GM12801 (cell line): ENCODE measurements at regions not wholly inside any gene's neighbourhood (a gene's known extent, or its start where the extent isn't known, plus 50 kb on each side); places are given as distances from the start of the nearest gene placed in this dataset.

ENCODE experiments used
- CTCF ChIP-seq: IDR thresholded peaks from one replicate; pipeline ENCODE4 v1.5.1; 2011; ENCODE audit warnings: control low read depth; ENCODE audit not compliant: insufficient read length; ENCODE audit errors: extremely low read depth

- no peak for TF ChIP-seq CTCF
Observed at GRCh38 chr14:65211341-65211987, 109.1 kb upstream of the MAX start.

GRCh38 chr14:65213316-65213715, 111.0 kb upstream of the MAX start:
- TF ChIP-seq CTCF: no peak

- TF ChIP-seq CTCF: no peak
Observed at GRCh38 chr14:65214741-65215140, 112.4 kb upstream of the MAX start.

- TF ChIP-seq CTCF: no peak
Observed at GRCh38 chr14:65219353-65219752, 117.0 kb upstream of the MAX start.

- peak; percentile 58 for TF ChIP-seq CTCF
Observed at GRCh38 chr14:65222440-65222858, 120.1 kb upstream of the MAX start.

GRCh38 chr14:65223636-65224035, 121.3 kb upstream of the MAX start:
- TF ChIP-seq CTCF: no peak

GRCh38 chr14:65224799-65225198, 122.5 kb upstream of the MAX start:
- TF ChIP-seq CTCF: no peak
